Astrocyte (in vitro differentiated cells and primary cell): ENCODE measurements at regions not wholly inside any gene's neighbourhood (a gene's known extent, or its start where the extent isn't known, plus 50 kb on each side); places are given as distances from the start of the nearest gene placed in this dataset.

Experiments
- DNase-seq: peaks from one replicate; pipeline ENCODE4 v3.0.0-alpha.2; 2010; ENCODE audit warnings: low read depth
- FAIRE-seq: peaks from 2 replicates; lab custom pipeline; 2011; peaks lifted over from hg19 to GRCh38; lab: Jason Lieb, UNC
- H2AFZ ChIP-seq: 2 replicates; pipeline ENCODE4 v1.6.0; 2012; ENCODE audit warnings: low read depth, low read length, inconsistent platforms
- H3K27ac ChIP-seq: 2 replicates; pipeline ENCODE4 v1.5.1; 2011; ENCODE audit warnings: low read depth, low read length, inconsistent platforms
- H3K27me3 ChIP-seq: 2 replicates; pipeline ENCODE4 v1.6.0; 2011; ENCODE audit warnings: low read length, inconsistent platforms; ENCODE audit not compliant: insufficient read depth
- H3K36me3 ChIP-seq: 2 replicates; pipeline ENCODE4 v1.5.1; 2011; ENCODE audit warnings: low read length, inconsistent platforms; ENCODE audit not compliant: insufficient read depth
- H3K4me1 ChIP-seq: 2 replicates; pipeline ENCODE4 v1.5.1; 2011; ENCODE audit warnings: low read length, inconsistent platforms; ENCODE audit not compliant: insufficient read depth
- H3K4me2 ChIP-seq: 2 replicates; pipeline ENCODE4 v1.6.0; 2012; ENCODE audit warnings: low read length, inconsistent platforms
- H3K4me3 ChIP-seq: 2 replicates; pipeline ENCODE4 v1.5.1; 2011; ENCODE audit warnings: low read depth, mild to moderate bottlenecking, low read length, inconsistent platforms; ENCODE audit not compliant: insufficient read depth
- H3K79me2 ChIP-seq: 2 replicates; pipeline ENCODE4 v1.6.0; 2012; ENCODE audit warnings: mild to moderate bottlenecking, low read length, inconsistent platforms; ENCODE audit not compliant: insufficient read depth
- H3K9ac ChIP-seq: 2 replicates; pipeline ENCODE4 v1.6.0; 2012; ENCODE audit warnings: mild to moderate bottlenecking, low read length, inconsistent platforms
- H3K9me3 ChIP-seq: 2 replicates; pipeline ENCODE4 v1.5.1; 2012; ENCODE audit warnings: low read depth, mild to moderate bottlenecking, low read length, inconsistent platforms; ENCODE audit not compliant: insufficient read depth
- H4K20me1 ChIP-seq: 2 replicates; pipeline ENCODE4 v1.6.0; 2012; ENCODE audit warnings: low read length, inconsistent platforms; ENCODE audit not compliant: insufficient read depth
- H3K27ac Mint-ChIP-seq: one replicate; pipeline ENCODE4 v1.8.0; 2021; ENCODE audit warnings: mild to moderate bottlenecking, mixed read lengths; ENCODE audit not compliant: unreplicated experiment
- H3K27me3 Mint-ChIP-seq: one replicate; pipeline ENCODE4 v1.8.0; 2021; ENCODE audit warnings: low read depth, mixed read lengths; ENCODE audit not compliant: unreplicated experiment
- H3K36me3 Mint-ChIP-seq: one replicate; pipeline ENCODE4 v1.8.0; 2021; ENCODE audit warnings: low read depth, mixed read lengths; ENCODE audit not compliant: unreplicated experiment
- H3K4me1 Mint-ChIP-seq: one replicate; pipeline ENCODE4 v1.8.0; 2021; ENCODE audit warnings: low read depth, mixed read lengths; ENCODE audit not compliant: unreplicated experiment
- H3K4me3 Mint-ChIP-seq: one replicate; pipeline ENCODE4 v1.8.0; 2021; ENCODE audit warnings: mild to moderate bottlenecking, moderate library complexity, mixed read lengths; ENCODE audit not compliant: unreplicated experiment
- H3K9me3 Mint-ChIP-seq: one replicate; pipeline ENCODE4 v1.8.0; 2021; ENCODE audit warnings: mild to moderate bottlenecking, mixed read lengths; ENCODE audit not compliant: unreplicated experiment
- CTCF ChIP-seq: IDR thresholded peaks from 2 replicates; pipeline ENCODE4 v1.5.1; 2011; ENCODE audit warnings: low read depth, mild to moderate bottlenecking, inconsistent platforms, low read length, moderate library complexity; ENCODE audit not compliant: insufficient read depth
- EZH2 ChIP-seq: IDR thresholded peaks from 2 replicates; pipeline ENCODE4 v1.6.1; 2012; ENCODE audit warnings: mild to moderate bottlenecking, low read length, inconsistent platforms; ENCODE audit not compliant: insufficient read depth

- Histone ChIP-seq H3K27me3 (no peaks in the 10 kb centered on the region), H3K4me1 (no peaks in the 10 kb centered on the region), H4K20me1 (no peaks in the 10 kb centered on the region), H3K27ac (no peak overlapping the region), H3K9me3 (no peaks in the 10 kb centered on the region), H3K4me2 (no peak overlapping the region), H2AFZ (no peak overlapping the region), H3K79me2 (no peaks in the 10 kb centered on the region), H3K4me3 (no peak overlapping the region), H3K36me3 (no peaks in the 10 kb centered on the region), H3K9ac (no peak overlapping the region)
- H3K9me3 Mint-ChIP-seq: peaks cover 2% of the 10 kb centered on the region
- no peak overlapping the region for H3K4me3 Mint-ChIP-seq
- no peak for TF ChIP-seq EZH2
- TF ChIP-seq CTCF: no peak
- no peaks in the 10 kb centered on the region for H3K27me3 Mint-ChIP-seq
- no peak overlapping the region for H3K27ac Mint-ChIP-seq
- H3K4me1 Mint-ChIP-seq: peaks cover 5% of the 10 kb centered on the region
- FAIRE-seq (no peak), DNase-seq (peak; percentile 6)
- H3K36me3 Mint-ChIP-seq: no peaks in the 10 kb centered on the region
Observed at GRCh38 chr1:81287411-81288080, 513.2 kb upstream of the ADGRL2 start.

- Histone ChIP-seq H4K20me1 (no peaks in the 10 kb centered on the region), H3K9me3 (no peaks in the 10 kb centered on the region), H3K36me3 (no peaks in the 10 kb centered on the region), H3K79me2 (no peaks in the 10 kb centered on the region), H2AFZ (no peak overlapping the region), H3K4me3 (no peak overlapping the region), H3K9ac (no peak overlapping the region), H3K27me3 (no peaks in the 10 kb centered on the region), H3K4me2 (no peak overlapping the region), H3K4me1 (no peaks in the 10 kb centered on the region), H3K27ac (no peak overlapping the region)
- Mint-ChIP-seq H3K36me3 (no peaks in the 10 kb centered on the region), H3K4me1 (no peaks in the 10 kb centered on the region), H3K27me3 (no peaks in the 10 kb centered on the region), H3K4me3 (no peak overlapping the region), H3K9me3 (no peaks in the 10 kb centered on the region), H3K27ac (no peak overlapping the region)
- DNase-seq: no peak
- TF ChIP-seq CTCF (no peak), EZH2 (no peak)
- no peak for FAIRE-seq
Observed at GRCh38 chr1:81270051-81270450, 530.7 kb upstream of the ADGRL2 start.

DNA sequence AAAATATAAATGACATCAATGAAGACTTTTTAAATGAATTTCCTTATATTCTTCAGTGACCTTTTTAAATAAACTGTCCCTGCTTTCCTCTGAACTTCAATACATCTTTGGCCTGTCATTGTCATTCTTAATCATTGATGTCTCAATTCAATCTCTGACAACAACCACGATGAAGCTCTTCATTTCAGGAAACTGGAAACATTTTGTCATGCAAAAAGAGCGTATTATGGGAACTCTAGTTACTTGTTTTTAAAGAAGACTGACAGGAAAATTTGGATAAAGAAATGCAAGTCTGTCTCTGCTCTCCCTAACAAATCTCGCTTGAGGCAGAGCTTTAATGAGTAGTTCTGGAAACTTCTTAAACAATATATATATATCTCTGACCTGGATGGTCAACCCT is 535.8 kb upstream of the ADGRL2 start:
- H3K79me2 ChIP-seq: no peaks in the 10 kb centered on the region
- Mint-ChIP-seq H3K4me3 (no peak overlapping the region), H3K4me1 (no peaks in the 10 kb centered on the region), H3K9me3 (no peaks in the 10 kb centered on the region), H3K27me3 (no peaks in the 10 kb centered on the region), H3K36me3 (no peaks in the 10 kb centered on the region), H3K27ac (no peak overlapping the region)
- no peak overlapping the region for H3K4me3 ChIP-seq
- no peak overlapping the region for H3K9ac ChIP-seq
- no peak for TF ChIP-seq EZH2
- TF ChIP-seq CTCF: no peak
- H2AFZ ChIP-seq: no peak overlapping the region
- no peaks in the 10 kb centered on the region for H3K27me3 ChIP-seq
- H3K36me3 ChIP-seq: no peaks in the 10 kb centered on the region
- H3K27ac ChIP-seq: no peak overlapping the region
- DNase-seq (no peak), FAIRE-seq (no peak)
- no peaks in the 10 kb centered on the region for H3K4me1 ChIP-seq
- no peaks in the 10 kb centered on the region for H4K20me1 ChIP-seq
- H3K4me2 ChIP-seq: no peak overlapping the region
- H3K9me3 ChIP-seq: no peaks in the 10 kb centered on the region
